ENCODE measurements at regions not wholly inside any gene's neighbourhood (a gene's known extent, or its start where the extent isn't known, plus 50 kb on each side); places are given as distances from the start of the nearest gene placed in this dataset.

DNA sequence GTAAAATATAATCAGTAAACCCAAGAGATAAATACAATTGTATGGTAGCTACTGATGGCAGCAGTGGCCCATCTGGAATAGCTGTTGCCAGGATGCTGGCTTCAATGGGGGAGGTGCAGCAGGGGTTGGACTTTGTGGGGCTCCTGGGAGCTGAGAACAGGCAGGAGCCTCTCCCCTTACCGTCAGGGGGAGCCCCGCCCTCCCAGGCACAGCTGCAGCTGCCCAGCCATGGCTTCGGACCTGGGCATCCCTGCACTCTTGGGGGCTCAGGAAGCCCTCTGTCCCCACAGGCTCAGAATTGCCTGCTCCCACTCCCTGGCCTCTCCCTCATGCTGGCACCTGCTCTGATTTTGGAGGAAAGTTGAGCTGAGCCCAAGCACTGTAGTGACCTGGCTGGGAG, 741.1 kb downstream of the CDH11 start:
- no peak overlapping the region for H3K4me3 Mint-ChIP-seq (ENCODE audit: unreplicated experiment)
- DNase-seq (ENCODE audit: extremely low spot score, unreplicated experiment), result no peak

DNA sequence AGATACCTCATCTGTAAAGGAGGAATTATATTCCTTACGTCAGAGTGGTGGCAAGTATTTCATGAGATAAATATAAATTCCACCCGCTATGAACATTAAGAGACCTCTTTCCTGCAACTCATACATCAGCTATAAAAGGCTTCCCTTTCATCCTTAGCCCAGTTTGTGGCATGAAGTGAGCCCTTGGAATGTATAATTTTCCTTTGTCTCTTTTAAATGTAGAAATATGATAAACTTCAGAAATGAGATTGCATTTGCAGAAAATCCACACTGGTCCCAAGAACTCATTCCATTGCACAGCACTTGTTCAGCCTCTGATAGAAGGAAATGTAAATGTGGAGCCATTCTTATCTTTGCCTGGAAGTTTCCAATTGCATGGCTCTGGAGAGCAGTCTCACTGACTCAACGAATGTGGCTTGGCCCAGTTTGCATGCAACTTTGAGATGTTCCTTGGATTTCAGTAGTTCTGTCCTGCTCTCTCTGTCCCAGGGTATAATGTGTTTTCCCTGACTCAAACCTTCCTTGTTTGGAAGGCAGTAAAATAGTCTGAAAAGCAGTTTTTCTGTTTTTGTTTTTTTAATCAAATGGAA, 746.4 kb downstream of the CDH11 start:
- DNase-seq (ENCODE audit: extremely low spot score, unreplicated experiment), result no peak
- Mint-ChIP-seq H3K36me3 (ENCODE audit: unreplicated experiment) (no peaks in the 10 kb centered on the region), H3K27me3 (ENCODE audit: unreplicated experiment) (no peaks in the 10 kb centered on the region), H3K4me1 (ENCODE audit: unreplicated experiment) (peaks cover 31% of the 10 kb centered on the region), H3K9me3 (ENCODE audit: unreplicated experiment) (no peaks in the 10 kb centered on the region), H3K27ac (ENCODE audit: unreplicated experiment) (no peak overlapping the region), H3K4me3 (ENCODE audit: unreplicated experiment) (no peak overlapping the region)
- TF ChIP-seq, protein P1, sequence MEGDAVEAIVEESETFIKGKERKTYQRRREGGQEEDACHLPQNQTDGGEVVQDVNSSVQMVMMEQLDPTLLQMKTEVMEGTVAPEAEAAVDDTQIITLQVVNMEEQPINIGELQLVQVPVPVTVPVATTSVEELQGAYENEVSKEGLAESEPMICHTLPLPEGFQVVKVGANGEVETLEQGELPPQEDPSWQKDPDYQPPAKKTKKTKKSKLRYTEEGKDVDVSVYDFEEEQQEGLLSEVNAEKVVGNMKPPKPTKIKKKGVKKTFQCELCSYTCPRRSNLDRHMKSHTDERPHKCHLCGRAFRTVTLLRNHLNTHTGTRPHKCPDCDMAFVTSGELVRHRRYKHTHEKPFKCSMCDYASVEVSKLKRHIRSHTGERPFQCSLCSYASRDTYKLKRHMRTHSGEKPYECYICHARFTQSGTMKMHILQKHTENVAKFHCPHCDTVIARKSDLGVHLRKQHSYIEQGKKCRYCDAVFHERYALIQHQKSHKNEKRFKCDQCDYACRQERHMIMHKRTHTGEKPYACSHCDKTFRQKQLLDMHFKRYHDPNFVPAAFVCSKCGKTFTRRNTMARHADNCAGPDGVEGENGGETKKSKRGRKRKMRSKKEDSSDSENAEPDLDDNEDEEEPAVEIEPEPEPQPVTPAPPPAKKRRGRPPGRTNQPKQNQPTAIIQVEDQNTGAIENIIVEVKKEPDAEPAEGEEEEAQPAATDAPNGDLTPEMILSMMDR (IDR thresholded peaks at IDR 0.05), result no peak

More for the DNA sequence above, 741.1 kb downstream of the CDH11 start:
- TF ChIP-seq, protein P1 (IDR thresholded peaks at IDR 0.05), result no peak
- Mint-ChIP-seq H3K4me1 (ENCODE audit: unreplicated experiment) (peaks cover 26% of the 10 kb centered on the region), H3K27me3 (ENCODE audit: unreplicated experiment) (no peaks in the 10 kb centered on the region), H3K36me3 (ENCODE audit: unreplicated experiment) (no peaks in the 10 kb centered on the region), H3K27ac (ENCODE audit: unreplicated experiment) (no peak overlapping the region), H3K9me3 (ENCODE audit: unreplicated experiment) (no peaks in the 10 kb centered on the region)

DNA sequence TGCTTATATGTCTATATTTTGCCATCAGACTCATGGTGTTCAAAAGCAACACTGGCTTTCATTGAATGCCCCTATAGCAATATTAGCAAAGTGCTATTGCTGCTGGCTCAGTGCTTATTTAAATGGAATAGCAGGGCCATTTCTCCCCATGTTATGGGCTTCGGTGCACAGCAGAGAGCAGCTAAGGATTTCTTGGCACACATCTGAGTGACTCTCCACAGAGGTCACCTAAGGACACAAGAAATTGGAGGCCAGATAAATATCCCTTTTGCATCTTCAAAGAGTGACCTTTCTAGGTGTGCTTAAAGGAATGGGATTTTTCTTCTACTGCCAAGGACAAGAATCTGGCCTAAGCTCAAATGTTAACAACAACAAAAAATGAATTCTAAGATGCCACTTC, 751.8 kb downstream of the CDH11 start:
- Mint-ChIP-seq H3K27me3 (ENCODE audit: unreplicated experiment) (no peaks in the 10 kb centered on the region), H3K4me1 (ENCODE audit: unreplicated experiment) (peaks cover 14% of the 10 kb centered on the region), H3K4me3 (ENCODE audit: unreplicated experiment) (no peak overlapping the region), H3K36me3 (ENCODE audit: unreplicated experiment) (no peaks in the 10 kb centered on the region), H3K9me3 (ENCODE audit: unreplicated experiment) (no peaks in the 10 kb centered on the region), H3K27ac (ENCODE audit: unreplicated experiment) (no peak overlapping the region)
- DNase-seq (ENCODE audit: extremely low spot score, unreplicated experiment), result no peak
- TF ChIP-seq, protein P1 (IDR thresholded peaks at IDR 0.05), result no peak

DNA sequence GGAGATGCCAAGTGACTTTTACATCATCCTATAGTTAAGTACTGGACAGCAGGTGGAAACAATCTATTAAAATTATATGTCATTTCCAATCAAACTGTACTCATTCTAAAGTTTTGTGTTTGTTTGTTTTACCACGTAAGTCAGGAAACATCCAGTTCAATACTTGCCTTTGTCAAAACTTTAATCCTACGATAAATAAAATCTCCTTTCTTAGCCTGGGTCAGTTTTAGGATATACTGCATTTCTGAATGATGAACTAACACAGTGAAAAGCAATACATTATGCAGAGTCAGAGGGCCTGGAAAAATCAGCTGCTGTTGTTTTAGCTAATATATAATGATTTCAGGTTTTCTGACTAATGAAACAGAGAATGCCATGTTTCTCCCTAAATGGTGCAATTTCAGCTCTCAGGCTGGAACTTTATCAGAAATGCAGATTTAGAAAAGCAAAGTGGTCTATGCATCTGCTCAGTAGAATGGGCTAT, 756.4 kb downstream of the CDH11 start:
- Mint-ChIP-seq H3K9me3 (ENCODE audit: unreplicated experiment) (no peaks in the 10 kb centered on the region), H3K36me3 (ENCODE audit: unreplicated experiment) (no peaks in the 10 kb centered on the region), H3K27ac (ENCODE audit: unreplicated experiment) (no peak overlapping the region), H3K27me3 (ENCODE audit: unreplicated experiment) (no peaks in the 10 kb centered on the region), H3K4me1 (ENCODE audit: unreplicated experiment) (peaks cover 41% of the 10 kb centered on the region), H3K4me3 (ENCODE audit: unreplicated experiment) (no peak overlapping the region)
- TF ChIP-seq, protein P1 (IDR thresholded peaks at IDR 0.05), result no peak
- DNase-seq (ENCODE audit: extremely low spot score, unreplicated experiment), result no peak

DNA sequence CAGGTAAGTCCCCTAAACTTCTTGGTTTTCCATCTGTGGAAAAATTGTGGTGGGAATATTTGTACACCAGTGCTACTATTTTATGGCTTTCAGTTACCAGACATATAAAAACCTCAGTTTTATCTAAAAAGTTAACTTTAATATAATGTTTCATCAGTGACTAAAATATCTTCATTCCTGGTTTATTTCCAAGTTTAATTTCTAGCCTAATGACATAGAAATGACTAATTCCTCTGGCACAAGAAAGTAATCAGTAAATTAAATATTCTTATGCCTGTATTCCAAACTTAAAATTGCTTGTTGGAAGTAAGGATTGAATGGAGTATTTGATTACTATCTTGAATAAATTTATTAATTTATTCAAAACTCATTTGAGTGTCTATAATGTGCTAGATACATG, 757.0 kb downstream of the CDH11 start:
- DNase-seq (ENCODE audit: extremely low spot score, unreplicated experiment), result no peak
- Mint-ChIP-seq H3K27me3 (ENCODE audit: unreplicated experiment) (no peaks in the 10 kb centered on the region), H3K9me3 (ENCODE audit: unreplicated experiment) (no peaks in the 10 kb centered on the region), H3K27ac (ENCODE audit: unreplicated experiment) (peak overlapping the region; percentile 10), H3K36me3 (ENCODE audit: unreplicated experiment) (no peaks in the 10 kb centered on the region), H3K4me3 (ENCODE audit: unreplicated experiment) (no peak overlapping the region), H3K4me1 (ENCODE audit: unreplicated experiment) (peaks cover 36% of the 10 kb centered on the region)
- TF ChIP-seq, protein P1 (IDR thresholded peaks at IDR 0.05), result no peak
